GM12878 (cell line): ENCODE measurements at regions not wholly inside any gene's neighbourhood (a gene's known extent, or its start where the extent isn't known, plus 50 kb on each side); places are given as distances from the start of the nearest gene placed in this dataset.

Source experiments
- ATAC-seq: fragments of 200-7000 bp; cut with Tn5 transposase; 3 replicates; pipeline ENCODE4 v1.9.1; 2020; ENCODE audit warnings: mild to moderate bottlenecking, moderate library complexity
- BruUV-seq: library from RNA; stranded (reverse); fragments of 400-500 nt; replicated peaks from 2 replicates; lab custom pipeline; 2021; lab: Mats Ljungman, UMichigan
- CTCF ChIA-PET: fragments of 300-600 bp; sonication (Branson Sonifier 250); formaldehyde crosslinking; extraction: SDS; loops from one replicate; lab custom pipeline; 2021; ENCODE audit warnings: inconsistent platforms; lab: Yijun Ruan, JAX
- POLR2A ChIA-PET: fragments of 350-600 bp; formaldehyde crosslinking; extraction: SDS; loops from one replicate; lab custom pipeline; 2021; ENCODE audit warnings: inconsistent platforms; lab: Charles Lee
- RAD21 ChIA-PET: fragments of 300-600 bp; sonication (Branson Sonifier 250); formaldehyde crosslinking; loops from one replicate; lab custom pipeline; 2023; ENCODE audit warnings: antibody characterized with exemption; ENCODE audit not compliant: unreplicated experiment; lab: Charles Lee
- SMC1A ChIA-PET: fragments of 300-600 bp; sonication (Branson Sonifier 250); formaldehyde crosslinking; loops from one replicate; lab custom pipeline; 2023; ENCODE audit not compliant: unreplicated experiment, uncharacterized antibody; lab: Charles Lee
- DNase-seq: peaks from one replicate; pipeline ENCODE4 v3.0.0-alpha.2; 2011; ENCODE audit warnings: low read depth, low spot score
- FAIRE-seq: peaks from 3 replicates; lab custom pipeline; 2011; peaks lifted over from hg19 to GRCh38; lab: Jason Lieb, UNC
- H2AFZ ChIP-seq: 2 replicates; pipeline ENCODE4 v1.6.0; 2011; ENCODE audit warnings: low read depth, low read length, control low read depth; ENCODE audit not compliant: control insufficient read depth
- H3K27ac ChIP-seq: 2 replicates; pipeline ENCODE4 v1.5.1; 2011; ENCODE audit warnings: control low read depth; ENCODE audit not compliant: control insufficient read depth, insufficient read depth
- H3K27me3 ChIP-seq, 2 experiments: replicated peaks in 1 of 2; 2 replicates each; pipeline versions ENCODE4 v1.6.0 to v1.6.1; 2011; ENCODE audit warnings: low read length in 1 of 2; ENCODE audit not compliant: control insufficient read depth in 2 of 2, insufficient read depth in 2 of 2
- H3K36me3 ChIP-seq, 2 experiments: 2 replicates each; pipeline ENCODE4 v1.5.1; 2011; ENCODE audit warnings: low read length in 1 of 2; ENCODE audit not compliant: control insufficient read depth in 2 of 2, insufficient read depth in 2 of 2
- H3K4me1 ChIP-seq: 2 replicates; pipeline ENCODE4 v1.6.1; 2011; ENCODE audit warnings: mild to moderate bottlenecking, low read length, moderate library complexity, mixed read lengths; ENCODE audit not compliant: control insufficient read depth, insufficient read depth
- H3K4me2 ChIP-seq: 2 replicates; pipeline ENCODE4 v1.6.0; 2011; ENCODE audit warnings: control low read depth; ENCODE audit not compliant: control insufficient read depth, insufficient read depth
- H3K4me3 ChIP-seq: fragments of 200-600 bp; sonication (generic); 2 replicates; pipeline ENCODE4 v1.5.1; 2016
- H3K79me2 ChIP-seq: 2 replicates; pipeline ENCODE4 v1.6.0; 2011; ENCODE audit warnings: low read length; ENCODE audit not compliant: control insufficient read depth, insufficient read depth
- H3K9ac ChIP-seq: 2 replicates; pipeline ENCODE4 v1.8.0; 2011; ENCODE audit warnings: low read length, control low read depth, mixed read lengths; ENCODE audit not compliant: control insufficient read depth, insufficient read depth
- H3K9me3 ChIP-seq: replicated peaks from 3 replicates; pipeline ENCODE4 v1.5.1; 2011; ENCODE audit warnings: mild to moderate bottlenecking, low read length; ENCODE audit not compliant: control insufficient read depth, insufficient read depth
- H4K20me1 ChIP-seq: 2 replicates; pipeline ENCODE4 v1.6.0; 2011; ENCODE audit not compliant: control insufficient read depth, insufficient read depth
- BMI1 ChIP-seq: fragments of 450-650 bp; IDR thresholded peaks from 2 replicates; pipeline ENCODE4 v1.6.1; 2016; ENCODE audit warnings: mild to moderate bottlenecking, moderate library complexity, borderline replicate concordance
- JUND ChIP-seq: IDR thresholded peaks from 2 replicates; pipeline ENCODE4 v1.6.1; 2012; ENCODE audit warnings: low read depth, mild to moderate bottlenecking, low read length, improper control_type of control experiment, moderate library complexity
- MAX ChIP-seq: IDR thresholded peaks from 2 replicates; pipeline ENCODE4 v1.6.1; 2012; ENCODE audit warnings: low read depth, low read length, improper control_type of control experiment
- MYB ChIP-seq: fragments of 150-350 bp; IDR thresholded peaks from 2 replicates; pipeline ENCODE4 v1.6.1; 2014; ENCODE audit warnings: mild to moderate bottlenecking, low read depth, low read length, borderline replicate concordance
- NRF1 ChIP-seq: conservative IDR thresholded peaks from 2 replicates; pipeline ENCODE4 v1.6.1; 2011; ENCODE audit warnings: mild to moderate bottlenecking, low read depth, low read length, improper control_type of control experiment
- SMAD1 ChIP-seq: fragments of 450-650 bp; IDR thresholded peaks from 2 replicates; pipeline ENCODE4 v1.6.1; 2018; ENCODE audit warnings: mild to moderate bottlenecking, low read depth; ENCODE audit not compliant: partially characterized antibody
- SUZ12 ChIP-seq: fragments of 200-600 bp; sonication (generic); IDR thresholded peaks from one replicate; pipeline ENCODE4 v1.6.1; 2018; ENCODE audit warnings: antibody characterized with exemption, mild to moderate bottlenecking; ENCODE audit not compliant: unreplicated experiment
- YY1 ChIP-seq: IDR thresholded peaks from 2 replicates; pipeline ENCODE4 v1.6.1; 2011; ENCODE audit warnings: low read depth, mild to moderate bottlenecking, low read length
- ZBTB11 ChIP-seq: fragments of 450-650 bp; formaldehyde crosslinking; IDR thresholded peaks from 2 replicates; pipeline ENCODE4 v1.5.0; 2022; ENCODE audit warnings: mild to moderate bottlenecking, missing genetic modification characterization
- ZNF207 ChIP-seq: fragments of 450-650 bp; IDR thresholded peaks from 2 replicates; pipeline ENCODE4 v1.6.1; 2014; ENCODE audit warnings: antibody characterized with exemption, mild to moderate bottlenecking, borderline replicate concordance
- ZNF384 ChIP-seq: IDR thresholded peaks from 2 replicates; pipeline ENCODE4 v1.6.1; 2012; ENCODE audit warnings: low read depth, mild to moderate bottlenecking, low read length, improper control_type of control experiment, borderline replicate concordance
- in situ Hi-C: fragments of 300-500 bp; cut with MboI; formaldehyde crosslinking; loops from 9 replicates; pipeline ENCODE4 v1.14.3; 2018; ENCODE audit warnings: mixed read lengths
- intact Hi-C: fragments of 100-400 bp; cut with micrococcal nuclease; formaldehyde crosslinking; loops from one replicate; pipeline ENCODE4 v1.14.2; 2022; ENCODE audit not compliant: unreplicated experiment
- TF ChIP-seq, protein P1 (sequence below): fragments of 150-350 bp; IDR thresholded peaks from 2 replicates; pipeline ENCODE4 v1.6.1; 2014; ENCODE audit warnings: mild to moderate bottlenecking, low read depth, low read length

- DNase-seq: no peak
- BruUV-seq: no TSS peak
- no peak for FAIRE-seq
- H2AFZ ChIP-seq: no peak overlapping the region
- CTCF ChIA-PET: no interaction called here
- H3K9me3 ChIP-seq: peaks cover 4% of the 10 kb centered on the region; the same call in 2 of the 3 replicates
- H3K4me1 ChIP-seq: no peaks in the 10 kb centered on the region
- no peaks in the 10 kb centered on the region for H3K79me2 ChIP-seq
- H3K9ac ChIP-seq: no peak overlapping the region
- TF ChIP-seq MAX (no peak), ZBTB11 (CRISPR knock-in tag) (no peak), JUND (no peak), SUZ12 (no peak), YY1 (no peak), SMAD1 (no peak), MYB (no peak), ZNF207 (no peak), NRF1 (no peak), BMI1 (no peak), ZNF384 (no peak)
- TF ChIP-seq, protein P1, sequence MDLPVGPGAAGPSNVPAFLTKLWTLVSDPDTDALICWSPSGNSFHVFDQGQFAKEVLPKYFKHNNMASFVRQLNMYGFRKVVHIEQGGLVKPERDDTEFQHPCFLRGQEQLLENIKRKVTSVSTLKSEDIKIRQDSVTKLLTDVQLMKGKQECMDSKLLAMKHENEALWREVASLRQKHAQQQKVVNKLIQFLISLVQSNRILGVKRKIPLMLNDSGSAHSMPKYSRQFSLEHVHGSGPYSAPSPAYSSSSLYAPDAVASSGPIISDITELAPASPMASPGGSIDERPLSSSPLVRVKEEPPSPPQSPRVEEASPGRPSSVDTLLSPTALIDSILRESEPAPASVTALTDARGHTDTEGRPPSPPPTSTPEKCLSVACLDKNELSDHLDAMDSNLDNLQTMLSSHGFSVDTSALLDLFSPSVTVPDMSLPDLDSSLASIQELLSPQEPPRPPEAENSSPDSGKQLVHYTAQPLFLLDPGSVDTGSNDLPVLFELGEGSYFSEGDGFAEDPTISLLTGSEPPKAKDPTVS: no peak
- no peak overlapping the region for H3K4me3 ChIP-seq
- SMC1A ChIA-PET: no interaction called here
- H3K27me3 ChIP-seq: no peaks in the 10 kb centered on the region
- POLR2A ChIA-PET: no interaction called here
- no peak overlapping the region for H3K27ac ChIP-seq
- RAD21 ChIA-PET: no interaction called here
- H3K4me2 ChIP-seq: no peak overlapping the region
- ATAC-seq: no peak
- H4K20me1 ChIP-seq: no peaks in the 10 kb centered on the region
- no peaks in the 10 kb centered on the region for H3K36me3 ChIP-seq
- intact Hi-C loops (no loop called here), in situ Hi-C loops (no loop called here)
These were observed 585.7 kb upstream of the MARCKS start for GRCh38 chr6:113271437-113271836.
